T-cell (primary cell): ENCODE measurements at regions not wholly inside any gene's neighbourhood (a gene's known extent, or its start where the extent isn't known, plus 50 kb on each side); places are given as distances from the start of the nearest gene placed in this dataset.

Experiments
- ATAC-seq, 4 experiments: fragments of 200-7000 bp in 3 of 4; fragments of 150-1000 bp in 1 of 4; cut with Tn5 transposase; replicated peaks in 1 of 4; 1 replicate in 3 of 4; 2 replicates in 1 of 4; pipeline ENCODE4 v1.10.0; 2021; ENCODE audit warnings: moderate library complexity in 3 of 4, mild to moderate bottlenecking in 2 of 4, moderate number of reproducible peaks in 1 of 4
- CTCF ChIA-PET, 2 donors: fragments of 300-600 bp; sonication (Branson Sonifier 250); formaldehyde crosslinking; loops; one replicate each; lab custom pipeline; 2022; ENCODE audit warnings: antibody characterized with exemption in 2 of 2; lab: Charles Lee
- POLR2A ChIA-PET, 2 donors: fragments of 300-600 bp; sonication (Branson Sonifier 250); formaldehyde crosslinking; loops; one replicate each; lab custom pipeline; 2022; ENCODE audit warnings: antibody characterized with exemption in 2 of 2; lab: Charles Lee
- DNase-seq, 35 experiments: peaks; one replicate each; pipeline versions ENCODE4 v3.0.0 to v3.0.0-alpha.2; 2013 to 2023
- H3K27ac ChIP-seq: one replicate; pipeline ENCODE4 v1.5.1; 2013; ENCODE audit warnings: low read length
- H3K27me3 ChIP-seq, 2 experiments: replicated peaks in 1 of 2; 1 replicate in 1 of 2; 2 replicates in 1 of 2; pipeline versions ENCODE4 v1.6.1 to v1.7.0; 2013; ENCODE audit warnings: low read length in 1 of 2, mixed read lengths in 1 of 2; ENCODE audit not compliant: control insufficient read depth in 2 of 2, insufficient read depth in 2 of 2; ENCODE audit errors: extremely low read depth in 1 of 2
- H3K36me3 ChIP-seq, 2 donors: 1 replicate in 1 of 2; 2 replicates in 1 of 2; pipeline versions ENCODE4 v1.6.1 to v1.7.0; 2013; ENCODE audit warnings: low read length in 1 of 2; ENCODE audit not compliant: control insufficient read depth in 2 of 2, insufficient read depth in 1 of 2; ENCODE audit errors: extremely low read depth in 1 of 2
- H3K4me1 ChIP-seq, 2 experiments: 1 replicate in 1 of 2; 2 replicates in 1 of 2; pipeline versions ENCODE4 v1.6.1 to v1.7.0; 2013; ENCODE audit warnings: low read length in 2 of 2, mixed read lengths in 1 of 2; ENCODE audit not compliant: insufficient read depth in 2 of 2, control insufficient read depth in 1 of 2; ENCODE audit errors: extremely low read depth in 1 of 2
- H3K4me3 ChIP-seq, 2 donors: 1 replicate in 1 of 2; 2 replicates in 1 of 2; pipeline versions ENCODE4 v1.5.1 to v1.7.0; 2013; ENCODE audit warnings: mild to moderate bottlenecking in 2 of 2, low read length in 1 of 2, moderate library complexity in 1 of 2; ENCODE audit not compliant: control insufficient read depth in 1 of 2; ENCODE audit errors: extremely low read depth in 1 of 2
- H3K9me3 ChIP-seq: 2 replicates; pipeline ENCODE4 v1.7.0; 2013
- H3K27ac Mint-ChIP-seq, 2 donors: one replicate each; pipeline ENCODE4 v1.8.0; 2020 to 2021; ENCODE audit warnings: mild to moderate bottlenecking in 2 of 2, mixed read lengths in 2 of 2
- H3K27me3 Mint-ChIP-seq, 2 donors: one replicate each; pipeline ENCODE4 v1.8.0; 2021 to 2022; ENCODE audit warnings: mixed read lengths in 2 of 2
- H3K36me3 Mint-ChIP-seq: one replicate; pipeline ENCODE4 v1.8.0; 2021; ENCODE audit warnings: mixed read lengths
- H3K4me1 Mint-ChIP-seq, 3 donors: one replicate each; pipeline ENCODE4 v1.8.0; 2020 to 2022; ENCODE audit warnings: mixed read lengths in 3 of 3, mild to moderate bottlenecking in 1 of 3
- H3K4me3 Mint-ChIP-seq, 3 donors: one replicate each; pipeline ENCODE4 v1.8.0; 2020 to 2022; ENCODE audit warnings: mild to moderate bottlenecking in 3 of 3, mixed read lengths in 3 of 3, moderate library complexity in 3 of 3
- H3K9me3 Mint-ChIP-seq, 3 donors: one replicate each; pipeline ENCODE4 v1.8.0; 2020 to 2022; ENCODE audit warnings: mixed read lengths in 3 of 3
- WGBS: methylation state at CpG from one replicate; pipeline ENCODE4 v1.1.5; 2013; ENCODE audit warnings: missing lambda C conversion rate; ENCODE audit not compliant: insufficient coverage; 5-methylcytosine and 5-hydroxymethylcytosine counted together

- ATAC-seq: no peak
- Mint-ChIP-seq H3K9me3 (peaks cover 9 to 12% (median 10%) of the 10 kb centered on the region in 3 donors), H3K4me1 (no peaks in the 10 kb centered on the region), H3K4me3 (no peak overlapping the region), H3K27me3 (no peaks in the 10 kb centered on the region), H3K36me3 (no peaks in the 10 kb centered on the region), H3K27ac (no peak overlapping the region)
- Histone ChIP-seq H3K9me3 (no peaks in the 10 kb centered on the region), H3K27me3 (no peaks in the 10 kb centered on the region), H3K27ac (no peak overlapping the region), H3K4me1 (no peaks in the 10 kb centered on the region), H3K36me3 (no peaks in the 10 kb centered on the region), H3K4me3 (no peak overlapping the region)
- DNase-seq: no peak
- ChIA-PET CTCF (no interaction called here), POLR2A (no interaction called here)
- 74% methylated on average over 7 of the region's 7 CpGs for WGBS
These were observed 1349.6 kb upstream of the CDH8 start for GRCh38 chr16:63385714-63386432.

- H3K27me3 ChIP-seq: no peaks in the 10 kb centered on the region
- Mint-ChIP-seq H3K9me3 (peaks cover 22 to 42% (median 31%) of the 10 kb centered on the region in 3 donors), H3K36me3 (no peaks in the 10 kb centered on the region), H3K27me3 (no peaks in the 10 kb centered on the region), H3K4me3 (no peak overlapping the region), H3K4me1 (no peaks in the 10 kb centered on the region), H3K27ac (no peak overlapping the region)
- H3K36me3 ChIP-seq: no peaks in the 10 kb centered on the region
- H3K4me3 ChIP-seq: no peak overlapping the region
- WGBS: no CpG with 5 or more reads among the region's 1 CpG
- no peaks in the 10 kb centered on the region for H3K9me3 ChIP-seq
- POLR2A ChIA-PET: no interaction called here
- no peaks in the 10 kb centered on the region for H3K4me1 ChIP-seq
- ATAC-seq (no peak), DNase-seq (no peak)
- no peak overlapping the region for H3K27ac ChIP-seq
- CTCF ChIA-PET: no interaction called here
These were observed 1337.5 kb upstream of the CDH8 start for GRCh38 chr16:63373744-63374143.

GRCh38 chr16:63372815-63373214 lies 1336.6 kb upstream of the CDH8 start:
- Histone ChIP-seq H3K4me1 (no peaks in the 10 kb centered on the region), H3K36me3 (no peaks in the 10 kb centered on the region), H3K27ac (no peak overlapping the region), H3K4me3 (no peak overlapping the region), H3K27me3 (no peaks in the 10 kb centered on the region), H3K9me3 (no peaks in the 10 kb centered on the region)
- Mint-ChIP-seq H3K27ac (no peak overlapping the region), H3K4me3 (no peak overlapping the region), H3K36me3 (no peaks in the 10 kb centered on the region), H3K4me1 (no peaks in the 10 kb centered on the region), H3K9me3 (peaks cover 27 to 47% (median 33%) of the 10 kb centered on the region in 3 donors), H3K27me3 (no peaks in the 10 kb centered on the region)
- ChIA-PET POLR2A (no interaction called here), CTCF (no interaction called here)
- ATAC-seq: no peak
- DNase-seq: no peak

- Histone ChIP-seq H3K4me3 (no peak overlapping the region), H3K27me3 (no peaks in the 10 kb centered on the region), H3K4me1 (no peaks in the 10 kb centered on the region), H3K9me3 (no peaks in the 10 kb centered on the region), H3K36me3 (no peaks in the 10 kb centered on the region), H3K27ac (no peak overlapping the region)
- WGBS: no CpG with 5 or more reads among the region's 3 CpGs
- no peak overlapping the region for H3K4me3 Mint-ChIP-seq
- no peak overlapping the region for H3K27ac Mint-ChIP-seq
- ChIA-PET CTCF (no interaction called here), POLR2A (no interaction called here)
- DNase-seq (no peak), ATAC-seq (no peak)
- peaks cover 27 to 44% (median 30%) of the 10 kb centered on the region in 3 donors for H3K9me3 Mint-ChIP-seq
- H3K36me3 Mint-ChIP-seq: no peaks in the 10 kb centered on the region
- no peaks in the 10 kb centered on the region for H3K27me3 Mint-ChIP-seq
- H3K4me1 Mint-ChIP-seq: no peaks in the 10 kb centered on the region
These were observed 1336.0 kb upstream of the CDH8 start for GRCh38 chr16:63372283-63372682.

- Mint-ChIP-seq H3K9me3 (peaks cover 11 to 22% (median 19%) of the 10 kb centered on the region in 3 donors), H3K4me1 (no peaks in the 10 kb centered on the region), H3K27me3 (no peaks in the 10 kb centered on the region), H3K36me3 (no peaks in the 10 kb centered on the region), H3K4me3 (no peak overlapping the region), H3K27ac (no peak overlapping the region)
- no peak overlapping the region for H3K27ac ChIP-seq
- ChIA-PET POLR2A (no interaction called here), CTCF (no interaction called here)
- no peak for DNase-seq
- no peak for ATAC-seq
- no peaks in the 10 kb centered on the region for H3K9me3 ChIP-seq
- no peak overlapping the region for H3K4me3 ChIP-seq
- no peaks in the 10 kb centered on the region for H3K4me1 ChIP-seq
- H3K36me3 ChIP-seq: no peaks in the 10 kb centered on the region
- no CpG with 5 or more reads among the region's 4 CpGs for WGBS
- H3K27me3 ChIP-seq: no peaks in the 10 kb centered on the region
These were observed 1329.5 kb upstream of the CDH8 start for GRCh38 chr16:63365649-63366304.

GRCh38 chr16:63363738-63364137 lies 1327.5 kb upstream of the CDH8 start:
- Mint-ChIP-seq H3K4me3 (no peak overlapping the region), H3K9me3 (peaks cover 5 to 23% (median 11%) of the 10 kb centered on the region in 3 donors), H3K27me3 (no peaks in the 10 kb centered on the region), H3K36me3 (no peaks in the 10 kb centered on the region), H3K27ac (no peak overlapping the region), H3K4me1 (no peaks in the 10 kb centered on the region)
- CTCF ChIA-PET: no interaction called here
- WGBS: no CpG with 5 or more reads among the region's 4 CpGs
- ATAC-seq (no peak), DNase-seq (no peak)
- Histone ChIP-seq H3K4me1 (no peaks in the 10 kb centered on the region), H3K27me3 (no peaks in the 10 kb centered on the region), H3K9me3 (no peaks in the 10 kb centered on the region), H3K4me3 (no peak overlapping the region), H3K36me3 (no peaks in the 10 kb centered on the region), H3K27ac (no peak overlapping the region)
- POLR2A ChIA-PET: no interaction called here
